GM21619 (cell line): ENCODE measurements at regions not wholly inside any gene's neighbourhood (a gene's known extent, or its start where the extent isn't known, plus 50 kb on each side); places are given as distances from the start of the nearest gene placed in this dataset.
"Not testable (repeated sequence)": the region's sequence is repeated elsewhere in the genome, so short reads cannot be mapped to it uniquely, and the experiment has no call there.

Source experiments
- ATAC-seq: cut with Tn5 transposase; IDR thresholded peaks from one replicate; pipeline ENCODE4 v1.9.1; 2021; ENCODE audit not compliant: unreplicated experiment

DNA sequence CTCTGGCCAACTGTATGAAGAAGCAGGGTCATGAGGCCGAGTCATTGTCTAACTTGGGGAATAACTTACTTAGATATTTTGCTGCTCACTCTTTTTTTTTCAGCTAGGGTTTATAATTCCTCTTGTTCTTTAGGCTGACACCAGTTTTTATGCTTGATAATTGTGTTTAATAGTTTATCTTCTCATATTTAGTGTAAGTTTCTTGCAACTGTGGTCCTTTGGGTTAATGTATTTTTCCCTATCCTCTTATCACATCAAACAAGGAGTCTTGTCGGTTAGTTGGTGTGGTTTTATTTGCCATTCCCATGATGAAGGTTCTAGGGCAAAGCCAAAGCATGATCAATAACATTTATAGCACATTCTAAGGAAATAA lies 204.6 kb downstream of the NUFIP1 start:
- no peak for ATAC-seq

GRCh38 chr13:44783994-44784707 lies 205.1 kb downstream of the NUFIP1 start:
- ATAC-seq = no peak

GRCh38 chr13:44780591-44781280 lies 204.6 kb upstream of the TSC22D1 start:
- no peak for ATAC-seq

DNA sequence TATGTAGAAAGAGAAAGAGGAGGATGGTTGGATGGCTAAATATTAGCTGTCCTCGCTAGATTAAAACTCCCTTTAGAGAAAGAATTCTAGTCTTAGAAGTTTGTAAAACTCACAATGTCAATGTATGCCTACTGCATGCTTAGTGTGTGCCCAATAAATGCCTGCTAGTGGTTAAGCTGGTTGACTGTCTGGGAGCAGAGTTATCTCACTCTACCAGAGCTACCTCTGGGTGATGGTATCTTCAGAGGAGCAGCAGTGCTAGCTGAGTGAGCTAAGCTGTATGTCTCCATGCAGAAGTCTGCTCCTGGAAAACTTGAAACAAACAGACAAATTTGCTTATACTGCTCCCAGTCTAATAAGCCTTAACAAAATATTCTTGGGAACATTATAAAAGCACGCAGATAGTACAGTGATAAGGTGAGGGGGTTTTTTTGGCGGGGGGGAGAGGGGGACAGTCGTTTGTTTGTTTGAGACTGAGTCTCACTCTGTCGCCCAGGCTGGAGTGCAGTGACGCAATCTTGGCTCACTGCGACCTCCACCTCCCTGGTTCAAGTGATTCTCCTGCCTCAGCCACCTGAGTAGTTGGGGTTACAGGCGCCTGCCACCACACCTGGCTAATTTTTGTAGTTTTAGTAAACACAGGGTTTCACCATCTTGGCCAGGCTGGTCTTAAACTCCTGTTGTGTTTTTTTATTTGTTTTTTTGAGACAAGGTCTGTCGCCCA lies 202.8 kb upstream of the TSC22D1 start:
- ATAC-seq = no peak

DNA sequence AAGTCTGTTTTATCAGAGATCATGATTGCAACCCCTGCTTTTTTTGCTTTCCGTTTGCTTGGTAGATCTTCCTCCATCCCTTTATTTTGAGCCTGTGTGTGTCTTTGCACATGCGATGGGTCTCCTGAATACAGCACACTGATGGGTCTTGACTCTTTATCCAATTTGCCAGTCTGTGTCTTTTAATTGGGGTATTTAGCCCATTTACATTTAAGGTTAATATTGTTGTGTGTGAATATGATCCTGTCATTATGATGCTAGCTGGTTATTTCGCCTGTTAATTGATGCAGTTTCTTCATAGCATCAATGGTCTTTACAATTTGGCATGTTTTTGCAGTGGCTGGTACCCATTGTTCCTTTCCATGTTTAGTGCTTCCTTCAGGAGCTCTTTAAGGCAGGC lies 199.2 kb upstream of the TSC22D1 start:
- ATAC-seq = not testable (repeated sequence)

- ATAC-seq = no peak
Measured at GRCh38 chr13:44770951-44771350, 194.8 kb upstream of the TSC22D1 start.

- no peak for ATAC-seq
Measured at GRCh38 chr13:44769686-44770085, 193.6 kb upstream of the TSC22D1 start.

DNA sequence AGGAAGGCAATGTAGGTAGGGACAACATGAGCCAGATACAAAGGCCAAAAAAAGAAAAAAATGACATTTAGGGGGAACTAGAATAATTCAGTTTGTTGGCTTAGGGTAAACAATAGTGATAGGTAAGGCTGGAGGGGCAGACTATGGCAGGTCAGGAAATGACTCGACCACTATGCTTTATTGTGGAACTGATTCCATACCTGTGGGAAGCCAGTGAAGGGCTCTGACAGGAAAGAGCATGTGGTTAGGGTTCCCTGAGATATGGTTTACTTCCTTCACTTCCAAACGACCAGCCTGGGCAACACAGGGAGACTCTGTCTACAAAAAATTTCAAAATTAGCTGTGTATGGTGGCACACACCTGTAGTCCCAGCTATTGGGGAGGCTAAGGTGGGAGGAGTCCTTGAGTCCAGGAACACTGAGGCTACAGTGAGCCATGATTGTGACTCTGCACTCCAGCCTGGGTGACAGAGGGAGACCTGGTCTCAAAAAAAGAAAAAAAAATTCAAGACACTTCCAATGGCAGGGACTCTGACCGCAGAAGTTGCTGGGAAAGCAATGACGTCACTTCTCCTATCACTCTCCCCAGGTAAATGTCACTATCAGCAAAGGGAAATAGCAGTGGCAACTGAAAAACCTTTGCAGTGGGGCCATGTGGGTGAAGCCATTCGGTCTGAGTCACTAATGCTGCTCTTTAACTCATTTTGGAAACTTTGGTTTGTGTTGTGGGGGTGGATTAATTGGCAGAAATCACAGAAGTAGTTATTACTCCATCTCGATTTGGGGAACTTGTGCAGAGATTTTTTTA lies 192.8 kb upstream of the TSC22D1 start:
- no peak for ATAC-seq

- ATAC-seq = peak; percentile 72
Measured at GRCh38 chr13:44768239-44768638, 192.1 kb upstream of the TSC22D1 start.

GRCh38 chr13:44765001-44765471 lies 188.9 kb upstream of the TSC22D1 start:
- ATAC-seq = no peak

DNA sequence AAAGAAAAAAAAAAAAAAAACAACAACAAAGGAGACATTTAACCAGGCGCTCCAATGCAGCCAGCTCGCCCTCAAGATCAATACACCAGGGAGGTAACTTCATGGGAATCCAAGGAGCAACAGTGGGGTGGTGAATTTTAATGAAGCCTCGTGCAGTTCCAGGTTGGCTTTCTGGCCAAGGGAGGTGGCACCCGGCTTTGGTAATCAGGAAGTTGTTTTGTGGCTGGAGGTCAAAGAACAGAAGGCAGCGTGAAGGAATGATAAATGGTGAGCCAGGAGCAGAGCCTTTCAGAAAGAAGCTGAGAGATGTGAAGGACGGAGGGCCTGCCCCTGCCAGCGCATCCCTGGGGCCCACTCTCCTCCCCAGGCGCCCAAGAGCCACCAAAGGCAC lies 188.2 kb upstream of the TSC22D1 start:
- no peak for ATAC-seq

GRCh38 chr13:44763615-44764301 lies 187.6 kb upstream of the TSC22D1 start:
- no peak for ATAC-seq

DNA sequence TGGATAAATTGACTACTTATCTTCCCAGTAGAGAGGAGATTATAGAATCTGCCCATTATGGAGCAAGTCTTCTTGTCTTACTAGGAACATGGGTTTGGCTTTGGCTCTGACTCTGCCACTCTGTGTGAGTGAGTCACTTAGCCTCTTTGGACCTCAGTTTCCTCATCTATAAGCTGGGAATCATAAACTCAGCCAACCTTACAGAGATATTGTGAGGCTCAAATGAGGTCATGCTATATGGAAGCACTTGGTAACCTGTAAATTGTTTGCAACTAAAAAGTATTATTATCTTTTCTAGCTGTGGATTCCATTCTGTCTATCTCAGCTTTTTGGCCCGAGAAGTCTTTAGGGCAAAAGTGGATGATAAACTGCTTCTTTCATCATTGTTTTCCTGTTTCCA lies 186.8 kb upstream of the TSC22D1 start:
- ATAC-seq = no peak

DNA sequence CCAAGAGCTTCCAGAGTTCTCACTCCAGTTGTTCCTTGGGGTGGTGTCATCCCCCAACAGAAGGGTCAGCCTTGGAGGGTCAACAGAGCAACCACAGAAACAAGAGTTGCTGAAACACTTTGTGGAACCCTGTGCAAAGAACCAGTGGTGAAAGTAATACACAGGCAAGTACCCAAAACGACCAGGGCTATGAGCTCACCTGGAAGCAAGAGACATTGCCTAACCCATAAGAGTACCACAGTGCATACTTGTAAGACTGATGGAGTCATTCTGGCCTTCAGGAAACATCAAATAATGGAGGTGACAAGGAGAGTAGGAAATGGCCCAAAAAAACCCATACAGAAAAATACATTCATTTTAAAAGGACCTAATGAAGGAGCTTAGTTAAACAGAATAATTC lies 184.3 kb upstream of the TSC22D1 start:
- no peak for ATAC-seq

- no peak for ATAC-seq
Measured at GRCh38 chr13:44759384-44760360, 183.5 kb upstream of the TSC22D1 start.

DNA sequence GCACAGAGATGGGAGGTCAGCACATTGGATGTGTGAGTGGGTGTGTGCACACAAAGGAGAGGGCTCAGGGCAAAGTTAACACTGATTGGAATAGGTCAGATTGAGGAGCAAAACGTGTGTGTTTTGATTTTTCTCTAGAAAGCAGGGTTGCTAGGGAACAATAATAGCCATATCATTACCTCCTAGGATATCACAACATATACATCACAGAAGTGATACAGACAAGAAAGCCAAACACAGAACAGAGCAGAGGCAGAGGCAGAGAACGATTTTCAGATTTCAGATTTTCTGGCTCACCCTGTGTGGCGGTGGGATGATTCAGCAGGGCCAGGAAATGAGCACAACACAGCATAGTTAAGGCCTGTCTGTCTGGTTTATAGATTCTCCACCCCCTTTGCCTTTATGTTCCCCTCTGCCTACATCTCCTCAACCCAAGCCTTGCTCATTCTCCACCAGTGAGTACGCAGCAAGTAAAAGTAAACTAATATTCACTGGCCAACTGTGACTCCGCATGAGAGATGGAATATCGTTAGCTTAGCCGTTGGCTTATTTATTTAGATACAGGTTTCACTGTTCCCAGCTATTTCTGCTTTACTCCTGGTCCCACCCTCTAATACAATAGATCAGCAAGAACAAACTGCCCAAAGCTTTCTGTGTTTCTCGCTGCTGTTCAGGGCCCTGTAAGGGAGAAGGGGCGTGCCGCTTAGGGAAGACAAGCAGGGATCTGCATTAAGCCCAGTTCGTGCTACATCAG lies 182.7 kb upstream of the TSC22D1 start:
- ATAC-seq = no peak

DNA sequence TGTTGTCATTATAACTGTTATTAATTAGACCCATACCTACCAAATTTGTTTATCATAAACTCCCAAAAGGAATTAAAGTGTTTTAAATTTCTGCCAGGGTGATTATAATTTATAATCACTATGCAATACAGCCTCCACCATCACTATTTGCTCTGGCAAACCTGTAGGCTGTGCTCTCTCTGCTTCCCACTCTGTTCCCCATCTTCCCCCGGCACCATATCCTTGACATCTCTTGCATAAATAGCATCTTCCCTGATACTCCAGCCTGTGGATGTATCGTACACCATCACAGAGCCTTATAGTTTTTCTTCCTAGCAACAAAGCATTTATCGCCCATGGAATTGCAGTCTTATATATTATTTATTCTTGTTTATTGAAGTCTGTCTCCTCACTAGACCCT lies 181.5 kb upstream of the TSC22D1 start:
- ATAC-seq = no peak

DNA sequence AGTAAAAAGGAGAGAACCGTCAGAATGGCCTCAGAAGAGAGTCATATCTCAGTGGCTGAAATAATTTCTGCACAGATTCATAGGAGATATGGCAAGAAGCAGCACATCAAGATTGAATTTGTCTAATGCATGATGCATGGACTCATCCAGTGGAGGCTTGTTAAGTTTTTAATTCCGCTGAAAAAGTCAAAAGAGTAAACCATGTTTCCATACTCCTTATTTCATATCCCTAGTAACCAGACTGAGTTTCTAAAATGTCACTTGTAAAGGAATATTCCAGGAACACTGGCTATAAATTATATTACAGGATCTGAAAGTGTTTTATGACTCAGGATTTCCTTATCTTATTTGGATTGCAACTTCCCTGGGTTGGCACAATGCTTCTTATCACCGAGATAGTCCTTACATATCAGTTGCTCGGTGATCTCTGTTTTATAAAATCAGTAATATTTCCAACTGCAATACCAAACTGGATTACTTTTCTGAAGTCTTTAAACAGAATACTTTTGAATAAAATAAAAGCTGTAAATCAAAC lies 180.2 kb upstream of the TSC22D1 start:
- ATAC-seq = no peak
